ENCODE measurements at regions not wholly inside any gene's neighbourhood (a gene's known extent, or its start where the extent isn't known, plus 50 kb on each side); places are given as distances from the start of the nearest gene placed in this dataset.

GRCh38 chr20:3326779-3327521 is 80.5 kb downstream of the DNAAF9 start:
- H2AFZ ChIP-seq (ENCODE audit: low read depth, low read length) = no peak overlapping the region
- H3K9me3 ChIP-seq (replicated peaks; ENCODE audit: control insufficient read depth, insufficient read depth, low read length) = no peaks in the 10 kb centered on the region
- H3K27me3 ChIP-seq (ENCODE audit: control insufficient read depth in 2 of 2, insufficient read depth in 2 of 2, low read length in 2 of 2) = no peaks in the 10 kb centered on the region
- DNase-seq (ENCODE audit: low read depth, low spot score) (no peak), FAIRE-seq (no peak)
- H3K9ac ChIP-seq (replicated peaks; ENCODE audit: extremely low read depth, insufficient read depth, low read length) = no peak overlapping the region
- TF ChIP-seq FOS (IDR thresholded peaks at IDR 0.05; ENCODE audit: borderline replicate concordance, insufficient read depth, low read length) = no peak
- TF ChIP-seq, protein P1, sequence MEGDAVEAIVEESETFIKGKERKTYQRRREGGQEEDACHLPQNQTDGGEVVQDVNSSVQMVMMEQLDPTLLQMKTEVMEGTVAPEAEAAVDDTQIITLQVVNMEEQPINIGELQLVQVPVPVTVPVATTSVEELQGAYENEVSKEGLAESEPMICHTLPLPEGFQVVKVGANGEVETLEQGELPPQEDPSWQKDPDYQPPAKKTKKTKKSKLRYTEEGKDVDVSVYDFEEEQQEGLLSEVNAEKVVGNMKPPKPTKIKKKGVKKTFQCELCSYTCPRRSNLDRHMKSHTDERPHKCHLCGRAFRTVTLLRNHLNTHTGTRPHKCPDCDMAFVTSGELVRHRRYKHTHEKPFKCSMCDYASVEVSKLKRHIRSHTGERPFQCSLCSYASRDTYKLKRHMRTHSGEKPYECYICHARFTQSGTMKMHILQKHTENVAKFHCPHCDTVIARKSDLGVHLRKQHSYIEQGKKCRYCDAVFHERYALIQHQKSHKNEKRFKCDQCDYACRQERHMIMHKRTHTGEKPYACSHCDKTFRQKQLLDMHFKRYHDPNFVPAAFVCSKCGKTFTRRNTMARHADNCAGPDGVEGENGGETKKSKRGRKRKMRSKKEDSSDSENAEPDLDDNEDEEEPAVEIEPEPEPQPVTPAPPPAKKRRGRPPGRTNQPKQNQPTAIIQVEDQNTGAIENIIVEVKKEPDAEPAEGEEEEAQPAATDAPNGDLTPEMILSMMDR (IDR thresholded peaks at IDR 0.05; ENCODE audit: extremely low read depth in 1 of 2, insufficient read depth in 1 of 2, low read depth in 1 of 2, low read length in 2 of 2) = no peak
- no peak for TF ChIP-seq JUN (IDR thresholded peaks at IDR 0.05; ENCODE audit: borderline replicate concordance, insufficient read depth, insufficient read length, low read depth)
- TF ChIP-seq MYC (IDR thresholded peaks at IDR 0.05; ENCODE audit: low read depth, low read length) = no peak
- TF ChIP-seq GATA2 (IDR thresholded peaks at IDR 0.05; ENCODE audit: insufficient read depth, insufficient read length, low read depth, low read length) = no peak
- no peak for TF ChIP-seq MAX (IDR thresholded peaks at IDR 0.05; ENCODE audit: insufficient read depth, insufficient read length)
- no peak for TF ChIP-seq EZH2 (IDR thresholded peaks at IDR 0.05; ENCODE audit: borderline replicate concordance, low read depth, low read length, severe bottlenecking)
- no peak for TF ChIP-seq POLR2A (IDR thresholded peaks at IDR 0.05; ENCODE audit: low read depth, low read length)
- no peak for TF ChIP-seq POLR2AphosphoS5 (IDR thresholded peaks at IDR 0.05; ENCODE audit: insufficient read depth, low read depth, low read length)
- no peaks in the 10 kb centered on the region for H3K4me1 ChIP-seq (ENCODE audit: control insufficient read depth, extremely low read depth, insufficient read depth, low read length)
- peaks cover 7 to 21% of the 10 kb centered on the region in 2 experiments for H3K36me3 ChIP-seq (ENCODE audit: control insufficient read depth in 2 of 2, extremely low read depth in 1 of 2, insufficient read depth in 2 of 2, low read length in 2 of 2)
- CTCF ChIA-PET = no interaction called here
- no TSS peak for BruUV-seq (replicated peaks)
- H3K4me3 ChIP-seq (replicated peaks in 1 of 3; ENCODE audit: insufficient read depth in 1 of 3, low read depth in 1 of 3, low read length in 3 of 3) = no peak overlapping the region
- H4K20me1 ChIP-seq (replicated peaks; ENCODE audit: control insufficient read depth, extremely low read depth, insufficient read depth, low read length) = no peaks in the 10 kb centered on the region
- no peak overlapping the region for H3K27ac ChIP-seq (ENCODE audit: insufficient read depth, low read depth, low read length)
- H3K4me2 ChIP-seq (ENCODE audit: insufficient read depth, low read length) = no peak overlapping the region
- intact Hi-C loops (cut with micrococcal nuclease) = no loop called here
- H3K79me2 ChIP-seq (ENCODE audit: control insufficient read depth, insufficient read depth, low read length) = no peaks in the 10 kb centered on the region
- H3K9me1 ChIP-seq (replicated peaks; ENCODE audit: control insufficient read depth, extremely low read depth, insufficient read depth, low read length) = no peaks in the 10 kb centered on the region
- POLR2A ChIA-PET = no interaction called here
- dilution Hi-C loops (cut with MboI; ENCODE audit: extremely low pct_ligation_motif_present, low sequenced_read_pairs) = no loop called here
